Ishikawa (cell line): ENCODE measurements at regions not wholly inside any gene's neighbourhood (a gene's known extent, or its start where the extent isn't known, plus 50 kb on each side); places are given as distances from the start of the nearest gene placed in this dataset.

Experiments used
- CEBPB ChIP-seq: IDR thresholded peaks from 2 replicates; pipeline ENCODE4 v1.6.1; 2012
- CREB1 ChIP-seq: IDR thresholded peaks from 2 replicates; pipeline ENCODE4 v1.6.1; 2012; ENCODE audit warnings: low read depth
- EGR1 ChIP-seq: IDR thresholded peaks from 2 replicates; pipeline ENCODE4 v1.6.1; 2012
- EP300 ChIP-seq: IDR thresholded peaks from 2 replicates; pipeline ENCODE4 v1.6.1; 2012; ENCODE audit warnings: borderline replicate concordance
- FOXM1 ChIP-seq: IDR thresholded peaks from 2 replicates; pipeline ENCODE4 v1.6.1; 2012; ENCODE audit warnings: low read depth, borderline replicate concordance
- MAX ChIP-seq: IDR thresholded peaks from 2 replicates; pipeline ENCODE4 v1.6.1; 2012
- NFIC ChIP-seq: IDR thresholded peaks from 2 replicates; pipeline ENCODE4 v1.6.1; 2012
- RAD21 ChIP-seq: IDR thresholded peaks from 2 replicates; pipeline ENCODE4 v1.6.1; 2012; ENCODE audit warnings: low read depth
- REST ChIP-seq: IDR thresholded peaks from 2 replicates; pipeline ENCODE4 v1.6.1; 2012; ENCODE audit warnings: low read depth, mild to moderate bottlenecking
- TAF1 ChIP-seq: IDR thresholded peaks from 2 replicates; pipeline ENCODE4 v1.6.1; 2012; ENCODE audit warnings: low read depth, mild to moderate bottlenecking
- TCF12 ChIP-seq: IDR thresholded peaks from 2 replicates; pipeline ENCODE4 v1.6.1; 2012; ENCODE audit warnings: low read depth
- TEAD4 ChIP-seq: IDR thresholded peaks from 2 replicates; pipeline ENCODE4 v1.6.1; 2012
- USF1 ChIP-seq: IDR thresholded peaks from 2 replicates; pipeline ENCODE4 v1.6.1; 2012
- YY1 ChIP-seq: IDR thresholded peaks from 2 replicates; pipeline ENCODE4 v1.6.1; 2012; ENCODE audit warnings: low read depth
- ZBTB7A ChIP-seq: IDR thresholded peaks from 2 replicates; pipeline ENCODE4 v1.6.1; 2012; ENCODE audit warnings: low read depth

- TF ChIP-seq CREB1 (no peak), NFIC (no peak), ZBTB7A (no peak), TCF12 (no peak), MAX (no peak), REST (no peak), RAD21 (no peak), TAF1 (no peak), TEAD4 (no peak), USF1 (no peak), FOXM1 (no peak), YY1 (no peak), EP300 (no peak)
Observed at GRCh38 chr3:86826292-86826691, 164.7 kb downstream of the VGLL3 start.

GRCh38 chr3:86815880-86816279, 175.1 kb downstream of the VGLL3 start:
- TF ChIP-seq ZBTB7A (no peak), USF1 (no peak), CREB1 (no peak), EP300 (no peak), EGR1 (no peak), NFIC (no peak), FOXM1 (no peak), CEBPB (no peak), TCF12 (no peak), MAX (no peak), YY1 (no peak), RAD21 (no peak), REST (no peak), TAF1 (no peak), TEAD4 (no peak)

- no peak for TF ChIP-seq CEBPB
- no peak for TF ChIP-seq TEAD4
- no peak for TF ChIP-seq FOXM1
- TF ChIP-seq REST, result no peak
- TF ChIP-seq CREB1, result no peak
- no peak for TF ChIP-seq NFIC
- no peak for TF ChIP-seq MAX
- TF ChIP-seq ZBTB7A, result no peak
- TF ChIP-seq RAD21, result no peak
- no peak for TF ChIP-seq EGR1
- no peak for TF ChIP-seq TCF12
- TF ChIP-seq USF1, result no peak
- TF ChIP-seq EP300, result no peak
- TF ChIP-seq TAF1, result no peak
- TF ChIP-seq YY1, result no peak
Observed at GRCh38 chr3:86814918-86815655, 175.9 kb downstream of the VGLL3 start.
